K562 (cell line): ENCODE measurements at regions not wholly inside any gene's neighbourhood (a gene's known extent, or its start where the extent isn't known, plus 50 kb on each side); places are given as distances from the start of the nearest gene placed in this dataset.

ENCODE experiments used
- RBM14 ChIP-seq: fragments of 200-400 bp; formaldehyde crosslinking; IDR thresholded peaks from 2 replicates; pipeline ENCODE4 v1.6.1; 2018; ENCODE audit warnings: low read depth, mild to moderate bottlenecking, low read length, moderate library complexity, borderline replicate concordance; ENCODE audit not compliant: insufficient read depth
- REST ChIP-seq, 2 experiments: fragments of 450-650 bp; formaldehyde crosslinking in 1 of 2; IDR thresholded peaks; 2 replicates each; pipeline versions ENCODE4 v1.4.0 to v1.6.1; 2014 to 2020; ENCODE audit warnings: mild to moderate bottlenecking in 2 of 2, borderline replicate concordance in 1 of 2, low read depth in 1 of 2
- TF ChIP-seq, protein P1 (sequence below): fragments of 200-400 bp; formaldehyde crosslinking; IDR thresholded peaks from 2 replicates; pipeline ENCODE4 v1.6.1; 2017; ENCODE audit warnings: mild to moderate bottlenecking, low read depth, low read length, moderate library complexity

DNA sequence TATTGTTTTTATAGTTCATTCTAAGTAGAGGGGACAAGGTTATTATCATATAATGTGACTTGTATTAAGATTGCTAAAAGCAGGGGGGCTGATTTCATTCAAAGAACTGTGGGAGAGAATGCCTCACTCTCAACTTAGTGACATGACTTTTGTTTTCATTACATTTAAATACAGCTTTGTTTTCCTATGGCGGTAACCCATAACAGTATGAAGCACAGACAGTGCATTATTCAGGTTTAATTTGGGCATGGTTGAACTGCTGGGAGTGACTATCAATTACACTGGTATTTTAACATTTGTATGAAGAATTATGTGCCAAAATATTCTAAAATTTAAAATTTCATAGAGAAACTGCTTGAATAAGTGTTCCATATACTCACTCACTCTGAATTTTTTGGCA is 637.3 kb downstream of the USP25 start (continued):
- TF ChIP-seq REST (IDR thresholded peaks at IDR 0.05; ENCODE audit: borderline replicate concordance) = no peak
- TF ChIP-seq REST (CRISPR knock-in tag; IDR thresholded peaks at IDR 0.05; ENCODE audit: low read depth) = no peak
- no peak for TF ChIP-seq RBM14
- TF ChIP-seq, protein P1, sequence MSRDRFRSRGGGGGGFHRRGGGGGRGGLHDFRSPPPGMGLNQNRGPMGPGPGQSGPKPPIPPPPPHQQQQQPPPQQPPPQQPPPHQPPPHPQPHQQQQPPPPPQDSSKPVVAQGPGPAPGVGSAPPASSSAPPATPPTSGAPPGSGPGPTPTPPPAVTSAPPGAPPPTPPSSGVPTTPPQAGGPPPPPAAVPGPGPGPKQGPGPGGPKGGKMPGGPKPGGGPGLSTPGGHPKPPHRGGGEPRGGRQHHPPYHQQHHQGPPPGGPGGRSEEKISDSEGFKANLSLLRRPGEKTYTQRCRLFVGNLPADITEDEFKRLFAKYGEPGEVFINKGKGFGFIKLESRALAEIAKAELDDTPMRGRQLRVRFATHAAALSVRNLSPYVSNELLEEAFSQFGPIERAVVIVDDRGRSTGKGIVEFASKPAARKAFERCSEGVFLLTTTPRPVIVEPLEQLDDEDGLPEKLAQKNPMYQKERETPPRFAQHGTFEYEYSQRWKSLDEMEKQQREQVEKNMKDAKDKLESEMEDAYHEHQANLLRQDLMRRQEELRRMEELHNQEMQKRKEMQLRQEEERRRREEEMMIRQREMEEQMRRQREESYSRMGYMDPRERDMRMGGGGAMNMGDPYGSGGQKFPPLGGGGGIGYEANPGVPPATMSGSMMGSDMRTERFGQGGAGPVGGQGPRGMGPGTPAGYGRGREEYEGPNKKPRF = no peak
